ENCODE measurements at regions not wholly inside any gene's neighbourhood (a gene's known extent, or its start where the extent isn't known, plus 50 kb on each side); places are given as distances from the start of the nearest gene placed in this dataset.
A peak's percentile ranks its signal among the peaks of the same experiment; 100 is the strongest.

GRCh38 chr20:23287354-23288190, 63.0 kb upstream of the NXT1 start:
- peaks cover 13 to 26% of the 10 kb centered on the region in 2 donors for H3K27me3 Mint-ChIP-seq
- DNase-seq (ENCODE audit: low spot score) (no peak), ATAC-seq (no peak)
- H3K4me1 Mint-ChIP-seq (ENCODE audit: low read depth in 2 of 2) = no peaks in the 10 kb centered on the region
- H3K4me3 Mint-ChIP-seq = no peak overlapping the region
- H3K36me3 Mint-ChIP-seq = no peaks in the 10 kb centered on the region
- H3K9me3 Mint-ChIP-seq = no peaks in the 10 kb centered on the region
- no peak overlapping the region for H3K27ac Mint-ChIP-seq

GRCh38 chr20:23286346-23286745, 64.2 kb upstream of the NXT1 start:
- Mint-ChIP-seq H3K27me3 (peaks cover 18 to 24% of the 10 kb centered on the region in 2 donors), H3K27ac (no peak overlapping the region), H3K36me3 (no peaks in the 10 kb centered on the region), H3K4me3 (no peak overlapping the region), H3K4me1 (ENCODE audit: low read depth in 2 of 2) (no peaks in the 10 kb centered on the region), H3K9me3 (no peaks in the 10 kb centered on the region)
- no peak for ATAC-seq
- no peak for DNase-seq (ENCODE audit: low spot score)

GRCh38 chr20:23285536-23285935, 65.1 kb upstream of the NXT1 start:
- ATAC-seq (no peak), DNase-seq (ENCODE audit: low spot score) (no peak)
- H3K36me3 Mint-ChIP-seq = no peaks in the 10 kb centered on the region
- no peak overlapping the region for H3K4me3 Mint-ChIP-seq
- H3K27ac Mint-ChIP-seq = no peak overlapping the region
- no peaks in the 10 kb centered on the region for H3K9me3 Mint-ChIP-seq
- peaks cover 10 to 18% of the 10 kb centered on the region in 2 donors for H3K27me3 Mint-ChIP-seq
- H3K4me1 Mint-ChIP-seq (ENCODE audit: low read depth in 2 of 2) = no peaks in the 10 kb centered on the region

- H3K27ac Mint-ChIP-seq = no peak overlapping the region
- H3K9me3 Mint-ChIP-seq = no peaks in the 10 kb centered on the region
- ATAC-seq (no peak), DNase-seq (ENCODE audit: low spot score) (no peak)
- no peak overlapping the region for H3K4me3 Mint-ChIP-seq
- H3K36me3 Mint-ChIP-seq = no peaks in the 10 kb centered on the region
- peaks cover 7 to 18% of the 10 kb centered on the region in 2 donors for H3K27me3 Mint-ChIP-seq
- no peaks in the 10 kb centered on the region for H3K4me1 Mint-ChIP-seq (ENCODE audit: low read depth in 2 of 2)
Measured at GRCh38 chr20:23284009-23284408, 66.6 kb upstream of the NXT1 start.

- Mint-ChIP-seq H3K4me1 (ENCODE audit: low read depth in 2 of 2) (no peaks in the 10 kb centered on the region), H3K4me3 (no peak overlapping the region), H3K9me3 (no peaks in the 10 kb centered on the region), H3K27ac (no peak overlapping the region), H3K27me3 (peaks cover 7 to 18% of the 10 kb centered on the region in 2 donors), H3K36me3 (no peaks in the 10 kb centered on the region)
- no peak for ATAC-seq
- DNase-seq (ENCODE audit: low spot score) = no peak
Measured at GRCh38 chr20:23283096-23283850, 67.3 kb upstream of the NXT1 start.

GRCh38 chr20:23282546-23282945, 68.0 kb upstream of the NXT1 start:
- no peaks in the 10 kb centered on the region for H3K9me3 Mint-ChIP-seq
- DNase-seq (ENCODE audit: low spot score) = no peak
- ATAC-seq = no peak
- no peak overlapping the region for H3K4me3 Mint-ChIP-seq
- no peaks in the 10 kb centered on the region for H3K36me3 Mint-ChIP-seq
- no peaks in the 10 kb centered on the region for H3K4me1 Mint-ChIP-seq (ENCODE audit: low read depth in 2 of 2)
- no peak overlapping the region for H3K27ac Mint-ChIP-seq
- H3K27me3 Mint-ChIP-seq = peaks cover 8 to 18% of the 10 kb centered on the region in 2 donors

GRCh38 chr20:23282111-23282510, 68.5 kb upstream of the NXT1 start:
- ATAC-seq (no peak), DNase-seq (ENCODE audit: low spot score) (no peak)
- no peak overlapping the region for H3K4me3 Mint-ChIP-seq
- no peaks in the 10 kb centered on the region for H3K36me3 Mint-ChIP-seq
- H3K27me3 Mint-ChIP-seq = peaks cover 12 to 20% of the 10 kb centered on the region in 2 donors
- no peaks in the 10 kb centered on the region for H3K4me1 Mint-ChIP-seq (ENCODE audit: low read depth in 2 of 2)
- no peaks in the 10 kb centered on the region for H3K9me3 Mint-ChIP-seq
- H3K27ac Mint-ChIP-seq = no peak overlapping the region

- Mint-ChIP-seq H3K4me3 (no peak overlapping the region), H3K9me3 (no peaks in the 10 kb centered on the region), H3K36me3 (no peaks in the 10 kb centered on the region), H3K4me1 (ENCODE audit: low read depth in 2 of 2) (no peaks in the 10 kb centered on the region), H3K27me3 (peaks cover 13 to 19% of the 10 kb centered on the region in 2 donors), H3K27ac (no peak overlapping the region)
- ATAC-seq (no peak), DNase-seq (ENCODE audit: low spot score) (no peak)
Measured at GRCh38 chr20:23279836-23280235, 70.8 kb upstream of the NXT1 start.

- no peak overlapping the region for H3K27ac Mint-ChIP-seq
- no peak for ATAC-seq
- no peaks in the 10 kb centered on the region for H3K9me3 Mint-ChIP-seq
- no peak for DNase-seq (ENCODE audit: low spot score)
- no peak overlapping the region for H3K4me3 Mint-ChIP-seq
- peaks cover 11 to 13% of the 10 kb centered on the region in 2 donors for H3K27me3 Mint-ChIP-seq
- no peaks in the 10 kb centered on the region for H3K4me1 Mint-ChIP-seq (ENCODE audit: low read depth in 2 of 2)
- no peaks in the 10 kb centered on the region for H3K36me3 Mint-ChIP-seq
Measured at GRCh38 chr20:23278172-23278571, 72.4 kb upstream of the NXT1 start.

- Mint-ChIP-seq H3K27me3 (peaks cover 7 to 13% of the 10 kb centered on the region in 2 donors), H3K4me1 (ENCODE audit: low read depth in 2 of 2) (no peaks in the 10 kb centered on the region), H3K36me3 (no peaks in the 10 kb centered on the region), H3K9me3 (no peaks in the 10 kb centered on the region), H3K27ac (no peak overlapping the region), H3K4me3 (no peak overlapping the region)
- no peak for DNase-seq (ENCODE audit: low spot score)
- no peak for ATAC-seq
Measured at GRCh38 chr20:23277316-23277715, 73.3 kb upstream of the NXT1 start.

GRCh38 chr20:23273776-23274175, 76.8 kb upstream of the NXT1 start:
- no peak overlapping the region for H3K4me3 Mint-ChIP-seq
- H3K4me1 Mint-ChIP-seq (ENCODE audit: low read depth in 2 of 2) = no peaks in the 10 kb centered on the region
- H3K27me3 Mint-ChIP-seq = peaks cover 7 to 15% of the 10 kb centered on the region in 2 donors
- H3K27ac Mint-ChIP-seq = no peak overlapping the region
- DNase-seq (ENCODE audit: low spot score) (no peak), ATAC-seq (no peak)
- no peaks in the 10 kb centered on the region for H3K36me3 Mint-ChIP-seq
- no peaks in the 10 kb centered on the region for H3K9me3 Mint-ChIP-seq

- peaks cover 7 to 13% of the 10 kb centered on the region in 2 donors for H3K27me3 Mint-ChIP-seq
- H3K4me1 Mint-ChIP-seq (ENCODE audit: low read depth in 2 of 2) = no peaks in the 10 kb centered on the region
- no peak overlapping the region for H3K27ac Mint-ChIP-seq
- DNase-seq (ENCODE audit: low spot score) (no peak), ATAC-seq (peak in 1 of 2 donors; percentile 28)
- H3K36me3 Mint-ChIP-seq = no peaks in the 10 kb centered on the region
- no peaks in the 10 kb centered on the region for H3K9me3 Mint-ChIP-seq
- H3K4me3 Mint-ChIP-seq = no peak overlapping the region
Measured at GRCh38 chr20:23272176-23273029, 78.2 kb upstream of the NXT1 start.

- DNase-seq (ENCODE audit: low spot score) = no peak
- H3K27me3 Mint-ChIP-seq = peaks cover 3 to 9% of the 10 kb centered on the region in 2 donors
- no peaks in the 10 kb centered on the region for H3K9me3 Mint-ChIP-seq
- no peaks in the 10 kb centered on the region for H3K4me1 Mint-ChIP-seq (ENCODE audit: low read depth in 2 of 2)
- no peaks in the 10 kb centered on the region for H3K36me3 Mint-ChIP-seq
- ATAC-seq = no peak
- H3K4me3 Mint-ChIP-seq = no peak overlapping the region
- no peak overlapping the region for H3K27ac Mint-ChIP-seq
Measured at GRCh38 chr20:23270382-23270911, 80.1 kb upstream of the NXT1 start.

All from natural killer cell treated with Interleukin-12 subunit alpha and Interleukin-12 subunit beta and Interleukin-15 and Interleukin-18, amount 100 ng/mL, for 72 hours (primary cell).